Ascending aorta (tissue), 2 donors: ENCODE measurements at regions not wholly inside any gene's neighbourhood (a gene's known extent, or its start where the extent isn't known, plus 50 kb on each side); places are given as distances from the start of the nearest gene placed in this dataset.

Experiments
- DNase-seq, 2 donors: peaks; one replicate each; pipeline ENCODE4 v3.0.0-alpha.2; 2019; ENCODE audit warnings: low spot score in 2 of 2
- H3K27ac ChIP-seq, 2 donors: fragments of 200-600 bp; sonication (generic); one replicate each; pipeline ENCODE4 v1.5.1; 2016 to 2017; ENCODE audit warnings: mild to moderate bottlenecking in 1 of 2
- H3K27me3 ChIP-seq: fragments of 200-600 bp; sonication (generic); one replicate; pipeline ENCODE4 v1.5.1; 2017
- H3K36me3 ChIP-seq, 2 donors: fragments of 200-600 bp; sonication (generic); one replicate each; pipeline ENCODE4 v1.5.1; 2016
- H3K4me1 ChIP-seq, 2 donors: fragments of 200-600 bp; sonication (generic); one replicate each; pipeline ENCODE4 v1.5.1; 2016 to 2017; ENCODE audit warnings: mild to moderate bottlenecking in 1 of 2
- H3K4me3 ChIP-seq, 2 donors: fragments of 200-600 bp; sonication (generic); one replicate each; pipeline ENCODE4 v1.5.1; 2016 to 2017; ENCODE audit warnings: mild to moderate bottlenecking in 1 of 2
- H3K9me3 ChIP-seq, 2 donors: fragments of 200-600 bp; sonication (generic); one replicate each; pipeline ENCODE4 v1.5.1; 2016
- intact Hi-C: fragments of 100-400 bp; cut with DNase I; formaldehyde crosslinking; loops from one replicate; pipeline ENCODE4 v1.15.1; 2023
- TF ChIP-seq, protein P1 (sequence below), 3 experiments: fragments of 200-600 bp in 2 of 3; fragments of 450-650 bp in 1 of 3; sonication (generic) in 2 of 3; IDR thresholded peaks; one replicate each; pipeline ENCODE4 v1.5.1; 2016 to 2019; ENCODE audit warnings: antibody characterized with exemption in 3 of 3, mild to moderate bottlenecking in 1 of 3, moderate library complexity in 1 of 3

DNA sequence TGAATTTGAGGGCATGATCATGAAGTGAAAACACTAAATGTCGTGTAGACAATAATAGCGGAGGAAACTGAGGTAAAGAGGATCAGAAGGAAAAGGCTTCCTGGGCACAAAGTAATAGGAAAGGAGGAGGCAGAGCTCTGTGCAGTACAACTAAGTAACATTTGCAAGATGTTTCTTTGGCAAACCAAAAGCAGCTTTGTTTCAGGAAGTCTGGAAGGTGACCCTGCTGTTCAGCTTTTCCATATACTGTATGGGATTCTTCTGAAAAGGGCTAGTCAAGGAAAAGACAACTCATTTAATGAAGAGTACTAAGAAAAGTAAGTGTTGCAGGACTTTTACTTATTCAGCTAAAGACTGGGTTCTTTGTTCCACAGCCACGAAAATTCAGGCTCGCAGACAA, 463.1 kb downstream of the PCDH7 start:
- Histone ChIP-seq H3K27me3 (no peaks in the 10 kb centered on the region), H3K27ac (no peak overlapping the region), H3K4me3 (no peak overlapping the region), H3K36me3 (no peaks in the 10 kb centered on the region), H3K4me1 (no peaks in the 10 kb centered on the region), H3K9me3 (peaks cover 0 to 9% of the 10 kb centered on the region in 2 donors)
- intact Hi-C loops: no loop called here
- no peak for DNase-seq
- TF ChIP-seq, protein P1, sequence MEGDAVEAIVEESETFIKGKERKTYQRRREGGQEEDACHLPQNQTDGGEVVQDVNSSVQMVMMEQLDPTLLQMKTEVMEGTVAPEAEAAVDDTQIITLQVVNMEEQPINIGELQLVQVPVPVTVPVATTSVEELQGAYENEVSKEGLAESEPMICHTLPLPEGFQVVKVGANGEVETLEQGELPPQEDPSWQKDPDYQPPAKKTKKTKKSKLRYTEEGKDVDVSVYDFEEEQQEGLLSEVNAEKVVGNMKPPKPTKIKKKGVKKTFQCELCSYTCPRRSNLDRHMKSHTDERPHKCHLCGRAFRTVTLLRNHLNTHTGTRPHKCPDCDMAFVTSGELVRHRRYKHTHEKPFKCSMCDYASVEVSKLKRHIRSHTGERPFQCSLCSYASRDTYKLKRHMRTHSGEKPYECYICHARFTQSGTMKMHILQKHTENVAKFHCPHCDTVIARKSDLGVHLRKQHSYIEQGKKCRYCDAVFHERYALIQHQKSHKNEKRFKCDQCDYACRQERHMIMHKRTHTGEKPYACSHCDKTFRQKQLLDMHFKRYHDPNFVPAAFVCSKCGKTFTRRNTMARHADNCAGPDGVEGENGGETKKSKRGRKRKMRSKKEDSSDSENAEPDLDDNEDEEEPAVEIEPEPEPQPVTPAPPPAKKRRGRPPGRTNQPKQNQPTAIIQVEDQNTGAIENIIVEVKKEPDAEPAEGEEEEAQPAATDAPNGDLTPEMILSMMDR (IDR thresholded peaks at IDR 0.05): no peak

- Histone ChIP-seq H3K4me3 (no peak overlapping the region), H3K4me1 (no peaks in the 10 kb centered on the region), H3K36me3 (no peaks in the 10 kb centered on the region), H3K9me3 (peaks cover 0 to 9% of the 10 kb centered on the region in 2 donors), H3K27me3 (no peaks in the 10 kb centered on the region), H3K27ac (no peak overlapping the region)
- intact Hi-C loops: no loop called here
- DNase-seq: no peak
- TF ChIP-seq, protein P1 (IDR thresholded peaks at IDR 0.05): no peak
Measured at GRCh38 chr4:31185014-31185585, 464.9 kb downstream of the PCDH7 start.

DNA sequence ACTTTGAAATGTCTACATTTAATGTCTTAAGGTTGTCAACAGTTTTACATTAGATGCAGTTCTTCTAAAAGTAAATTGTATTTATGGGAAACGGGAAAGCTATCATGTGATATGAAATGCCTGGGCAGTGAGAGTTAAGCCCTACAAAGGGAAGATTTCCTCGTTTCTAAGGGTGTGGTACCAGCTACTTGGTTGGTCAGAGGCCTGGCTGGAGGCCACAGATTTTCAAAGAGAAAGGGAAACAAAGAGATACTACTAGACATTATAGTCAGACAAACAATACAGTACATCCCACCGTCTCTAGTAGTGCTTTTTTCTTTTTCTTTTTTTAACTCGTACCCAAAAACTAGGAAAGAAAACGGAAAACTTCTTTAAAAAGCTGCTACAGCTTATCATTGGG, 467.8 kb downstream of the PCDH7 start:
- Histone ChIP-seq H3K36me3 (no peaks in the 10 kb centered on the region), H3K4me1 (peaks cover 0 to 4% of the 10 kb centered on the region in 2 donors), H3K27me3 (no peaks in the 10 kb centered on the region), H3K27ac (no peak overlapping the region), H3K4me3 (no peak overlapping the region), H3K9me3 (peaks cover 0 to 9% of the 10 kb centered on the region in 2 donors)
- TF ChIP-seq, protein P1 (IDR thresholded peaks at IDR 0.05): no peak
- no peak for DNase-seq
- intact Hi-C loops: no loop called here

GRCh38 chr4:31189938-31190337, 469.8 kb downstream of the PCDH7 start:
- no peak for DNase-seq
- no peaks in the 10 kb centered on the region for H3K27me3 ChIP-seq
- H3K4me3 ChIP-seq: no peak overlapping the region
- peaks cover 0 to 7% of the 10 kb centered on the region in 2 donors for H3K9me3 ChIP-seq
- H3K27ac ChIP-seq: no peak overlapping the region
- no peaks in the 10 kb centered on the region for H3K36me3 ChIP-seq
- intact Hi-C loops: no loop called here
- peaks cover 0 to 4% of the 10 kb centered on the region in 2 donors for H3K4me1 ChIP-seq
- TF ChIP-seq, protein P1 (IDR thresholded peaks at IDR 0.05): no peak

- Histone ChIP-seq H3K9me3 (peaks cover 0 to under 1% of the 10 kb centered on the region in 2 donors), H3K27ac (no peak overlapping the region), H3K27me3 (no peaks in the 10 kb centered on the region), H3K36me3 (no peaks in the 10 kb centered on the region), H3K4me3 (no peak overlapping the region), H3K4me1 (peaks cover 0 to 4% of the 10 kb centered on the region in 2 donors)
- DNase-seq: no peak
- TF ChIP-seq, protein P1 (IDR thresholded peaks at IDR 0.05): no peak
- intact Hi-C loops: no loop called here
Measured at GRCh38 chr4:31190671-31191070, 470.5 kb downstream of the PCDH7 start.

GRCh38 chr4:31192341-31192740, 472.2 kb downstream of the PCDH7 start:
- H3K4me3 ChIP-seq: no peak overlapping the region
- no peaks in the 10 kb centered on the region for H3K27me3 ChIP-seq
- intact Hi-C loops: no loop called here
- no peak for DNase-seq
- H3K9me3 ChIP-seq: no peaks in the 10 kb centered on the region
- H3K27ac ChIP-seq: no peak overlapping the region
- TF ChIP-seq, protein P1 (IDR thresholded peaks at IDR 0.05): no peak
- H3K4me1 ChIP-seq: peaks cover 0 to 4% of the 10 kb centered on the region in 2 donors
- no peaks in the 10 kb centered on the region for H3K36me3 ChIP-seq
